A673 (cell line): ENCODE measurements at regions not wholly inside any gene's neighbourhood (a gene's known extent, or its start where the extent isn't known, plus 50 kb on each side); places are given as distances from the start of the nearest gene placed in this dataset.

ENCODE experiments used
- BruUV-seq: library from RNA; stranded (reverse); fragments of 400-500 nt; replicated peaks from 2 replicates; lab custom pipeline; 2021; lab: Mats Ljungman, UMichigan
- CTCF ChIA-PET: fragments of 300-600 bp; sonication (Branson Sonifier 250); formaldehyde crosslinking; loops from one replicate; lab custom pipeline; 2022; ENCODE audit warnings: antibody characterized with exemption; lab: Charles Lee
- POLR2A ChIA-PET: fragments of 300-600 bp; sonication (Branson Sonifier 250); formaldehyde crosslinking; loops from one replicate; lab custom pipeline; 2022; ENCODE audit warnings: antibody characterized with exemption; ENCODE audit not compliant: low non-redundant PET; lab: Charles Lee
- DNase-seq: peaks from one replicate; pipeline ENCODE4 v3.0.0-alpha.2; 2015; ENCODE audit warnings: low spot score
- H3K27ac ChIP-seq: fragments of 200-600 bp; sonication (generic); 2 replicates; pipeline ENCODE4 v1.5.1; 2016; ENCODE audit warnings: mixed run types, low read depth, mild to moderate bottlenecking, mixed read lengths, antibody characterized with exemption, low read length; ENCODE audit not compliant: poor library complexity, severe bottlenecking
- H3K27me3 ChIP-seq: fragments of 200-600 bp; sonication (generic); replicated peaks from 2 replicates; pipeline ENCODE4 v1.6.1; 2017; ENCODE audit warnings: mixed run types, low read depth, mild to moderate bottlenecking, mixed read lengths, antibody characterized with exemption, low read length; ENCODE audit not compliant: insufficient read depth, poor library complexity
- H3K36me3 ChIP-seq: fragments of 200-600 bp; sonication (generic); 2 replicates; pipeline ENCODE4 v1.6.1; 2016; ENCODE audit warnings: mixed run types, mild to moderate bottlenecking, mixed read lengths, antibody characterized with exemption, low read length; ENCODE audit not compliant: insufficient read depth, poor library complexity, severe bottlenecking
- H3K4me1 ChIP-seq: fragments of 200-600 bp; sonication (generic); 2 replicates; pipeline ENCODE4 v1.6.1; 2017; ENCODE audit warnings: mixed run types, mild to moderate bottlenecking, mixed read lengths, antibody characterized with exemption, low read length; ENCODE audit not compliant: insufficient read depth, poor library complexity, severe bottlenecking
- H3K4me3 ChIP-seq: fragments of 200-600 bp; sonication (generic); 2 replicates; pipeline ENCODE4 v1.5.1; 2016; ENCODE audit warnings: low read depth, mixed run types, mild to moderate bottlenecking, mixed read lengths, low read length; ENCODE audit not compliant: poor library complexity, severe bottlenecking
- H3K9me3 ChIP-seq: fragments of 200-600 bp; sonication (generic); 2 replicates; pipeline ENCODE4 v1.6.1; 2016; ENCODE audit warnings: mixed run types, low read depth, mild to moderate bottlenecking, mixed read lengths, antibody characterized with exemption, low read length; ENCODE audit not compliant: poor library complexity, severe bottlenecking
- CTCF ChIP-seq: fragments of 300-800, 200-600 bp; sonication (generic); conservative IDR thresholded peaks from 2 replicates; pipeline ENCODE4 v1.5.1; 2017; ENCODE audit warnings: low read depth, mild to moderate bottlenecking, antibody characterized with exemption, low read length, moderate library complexity, mixed read lengths
- EZH2 ChIP-seq: fragments of 200-600 bp; sonication (generic); IDR thresholded peaks from 2 replicates; pipeline ENCODE4 v1.6.1; 2017; ENCODE audit warnings: borderline replicate concordance, low read depth, mild to moderate bottlenecking, mixed read lengths, antibody characterized with exemption, low read length; ENCODE audit not compliant: poor library complexity, severe bottlenecking
- intact Hi-C: fragments of 100-400 bp; cut with micrococcal nuclease; formaldehyde crosslinking; loops from one replicate; pipeline ENCODE4 v1.10.0; 2022; ENCODE audit not compliant: unreplicated experiment

DNA sequence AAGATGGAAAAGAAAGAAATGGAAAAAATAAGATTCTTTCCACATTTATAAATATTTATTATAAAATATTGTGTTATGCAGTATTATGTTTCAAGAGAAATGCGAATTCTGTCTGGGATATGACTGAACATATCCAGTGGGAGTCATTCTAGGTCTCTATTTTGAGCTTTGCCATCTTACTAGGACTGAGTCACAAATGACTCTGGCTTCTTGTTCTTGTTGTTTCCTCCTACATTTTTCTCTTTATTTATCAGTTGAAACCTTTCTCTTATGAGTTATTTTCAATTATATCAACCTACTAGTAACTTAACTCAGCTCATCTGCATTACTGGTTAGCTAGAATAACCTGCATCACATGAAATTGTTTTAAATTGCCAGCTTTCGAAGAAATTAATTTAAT lies 1247.3 kb downstream of the SLITRK1 start:
- CTCF ChIA-PET: no interaction called here
- no peak for TF ChIP-seq CTCF
- no peak for TF ChIP-seq EZH2

GRCh38 chr13:82627183-82627582 lies 1255.1 kb downstream of the SLITRK1 start:
- Histone ChIP-seq H3K27ac (no peak overlapping the region), H3K27me3 (no peaks in the 10 kb centered on the region), H3K9me3 (no peaks in the 10 kb centered on the region), H3K4me1 (no peaks in the 10 kb centered on the region), H3K4me3 (no peak overlapping the region), H3K36me3 (no peaks in the 10 kb centered on the region)
- BruUV-seq: no TSS peak
- no peak for DNase-seq
- no peak for TF ChIP-seq CTCF
- TF ChIP-seq EZH2: no peak
- ChIA-PET CTCF (no interaction called here), POLR2A (no interaction called here)
- intact Hi-C loops: no loop called here

More for the DNA sequence above, 1247.3 kb downstream of the SLITRK1 start:
- POLR2A ChIA-PET: no interaction called here
- intact Hi-C loops: no loop called here
- Histone ChIP-seq H3K4me1 (no peaks in the 10 kb centered on the region), H3K4me3 (no peak overlapping the region), H3K27me3 (no peaks in the 10 kb centered on the region), H3K27ac (no peak overlapping the region), H3K36me3 (no peaks in the 10 kb centered on the region), H3K9me3 (no peaks in the 10 kb centered on the region)
- no peak for DNase-seq
- no TSS peak for BruUV-seq

DNA sequence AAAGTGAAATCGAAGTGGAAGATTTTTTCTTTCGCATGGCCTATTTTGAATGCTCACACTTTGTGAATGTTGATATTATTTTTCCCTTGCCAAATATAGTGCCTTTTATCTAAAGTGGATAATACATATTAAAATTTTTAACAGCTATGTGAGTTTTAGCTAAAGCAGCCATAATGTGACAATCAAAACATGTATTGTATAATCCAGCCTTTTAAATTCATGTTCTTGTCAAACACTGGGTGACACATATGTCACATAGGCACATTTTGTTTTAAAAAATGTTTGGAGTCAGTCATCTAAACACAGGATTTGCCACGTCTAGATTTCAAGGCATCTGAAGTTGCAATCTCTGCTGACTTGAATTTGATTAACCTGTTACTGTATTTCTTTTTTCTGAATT lies 1256.6 kb downstream of the SLITRK1 start:
- CTCF ChIA-PET: no interaction called here
- Histone ChIP-seq H3K27ac (no peak overlapping the region), H3K36me3 (no peaks in the 10 kb centered on the region), H3K4me3 (no peak overlapping the region), H3K27me3 (no peaks in the 10 kb centered on the region), H3K4me1 (no peaks in the 10 kb centered on the region), H3K9me3 (no peaks in the 10 kb centered on the region)
- no peak for TF ChIP-seq CTCF
- no peak for TF ChIP-seq EZH2
- intact Hi-C loops: no loop called here
- POLR2A ChIA-PET: no interaction called here
- no TSS peak for BruUV-seq
- no peak for DNase-seq
